ENCODE measurements at regions not wholly inside any gene's neighbourhood (a gene's known extent, or its start where the extent isn't known, plus 50 kb on each side); places are given as distances from the start of the nearest gene placed in this dataset.

- Histone ChIP-seq H3K9me3 (no peaks in the 10 kb centered on the region), H3K4me3 (no peak overlapping the region), H3K4me1 (peaks cover 0 to 24% (median 11%) of the 10 kb centered on the region in 4 donors), H3K27ac (replicated peaks in 1 of 4) (no peak overlapping the region), H3K27me3 (no peaks in the 10 kb centered on the region), H3K36me3 (no peaks in the 10 kb centered on the region)
- 96% methylated on average over 5 of the region's 5 CpGs for WGBS
- no peak for DNase-seq (ENCODE audit: extremely low spot score)
- intact Hi-C loops (cut with DNase I): no loop called here
- TF ChIP-seq EP300 (IDR thresholded peaks at IDR 0.05): no peak
- TF ChIP-seq CTCF (IDR thresholded peaks at IDR 0.05): no peak
- TF ChIP-seq POLR2AphosphoS5 (IDR thresholded peaks at IDR 0.05): no peak
- no peak for TF ChIP-seq POLR2A (IDR thresholded peaks at IDR 0.05; ENCODE audit: low read depth)
These were observed 80.8 kb upstream of the RAP1B start for GRCh38 chr12:68529869-68530268.

DNA sequence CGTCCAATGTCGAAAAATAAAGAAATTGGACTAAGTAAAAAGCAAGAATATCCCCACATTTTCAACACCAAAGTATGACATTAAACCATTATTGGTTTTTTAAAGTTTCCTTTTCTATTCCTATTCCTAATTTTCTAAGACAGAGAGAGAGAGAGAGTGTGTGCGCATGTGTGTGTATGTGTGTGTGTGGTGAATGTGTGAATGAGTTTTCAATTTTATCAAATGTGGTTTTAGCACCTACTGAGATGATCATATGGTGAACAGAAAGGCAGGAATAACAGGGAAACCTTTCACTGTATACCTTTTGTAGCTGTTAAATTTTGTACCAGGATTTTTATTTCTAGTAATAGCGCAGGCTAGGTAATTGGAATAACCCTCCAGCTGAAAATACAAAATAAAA is 80.4 kb upstream of the RAP1B start:
- no peaks in the 10 kb centered on the region for H3K27me3 ChIP-seq
- no peak for DNase-seq (ENCODE audit: extremely low spot score)
- H3K27ac ChIP-seq (replicated peaks in 1 of 4): peak overlapping the region in 2 of 4 donors; percentile 7 to 17
- intact Hi-C loops (cut with DNase I): no loop called here
- over 99% methylated on average over 4 of the region's 4 CpGs for WGBS
- peaks cover 0 to 24% (median 11%) of the 10 kb centered on the region in 4 donors for H3K4me1 ChIP-seq
- no peak overlapping the region for H3K4me3 ChIP-seq
- H3K9me3 ChIP-seq: no peaks in the 10 kb centered on the region
- TF ChIP-seq EP300 (IDR thresholded peaks at IDR 0.05): no peak
- TF ChIP-seq POLR2AphosphoS5 (IDR thresholded peaks at IDR 0.05): no peak
- no peak for TF ChIP-seq CTCF (IDR thresholded peaks at IDR 0.05)
- no peak for TF ChIP-seq POLR2A (IDR thresholded peaks at IDR 0.05; ENCODE audit: low read depth)
- H3K36me3 ChIP-seq: no peaks in the 10 kb centered on the region

DNA sequence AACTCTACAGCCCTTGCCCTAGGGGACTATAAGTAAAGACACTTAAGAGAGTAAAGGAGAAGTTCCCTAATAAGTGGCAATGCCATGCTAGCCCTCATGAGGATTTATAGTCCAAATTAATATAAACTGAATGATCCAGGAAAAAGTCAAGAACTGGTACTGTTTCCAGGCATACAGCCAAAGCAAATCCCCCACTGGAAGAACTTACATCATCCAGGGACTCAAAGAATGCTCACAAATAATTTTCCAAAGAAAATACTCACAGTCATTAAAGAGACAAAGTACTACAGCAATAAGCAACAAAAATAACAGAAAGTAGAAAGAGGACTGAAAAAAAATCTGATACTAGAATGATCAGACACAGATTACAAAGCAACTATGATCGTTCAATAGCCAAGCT is 79.7 kb upstream of the RAP1B start:
- DNase-seq (ENCODE audit: extremely low spot score): no peak
- Histone ChIP-seq H3K4me1 (peaks cover 0 to 24% (median 11%) of the 10 kb centered on the region in 4 donors), H3K4me3 (no peak overlapping the region), H3K27ac (replicated peaks in 1 of 4) (peak overlapping the region in 2 of 4 donors; percentile 7 to 17), H3K36me3 (no peaks in the 10 kb centered on the region), H3K9me3 (no peaks in the 10 kb centered on the region), H3K27me3 (no peaks in the 10 kb centered on the region)
- TF ChIP-seq POLR2A (IDR thresholded peaks at IDR 0.05; ENCODE audit: low read depth) (no peak), EP300 (IDR thresholded peaks at IDR 0.05) (no peak), CTCF (IDR thresholded peaks at IDR 0.05) (no peak), POLR2AphosphoS5 (IDR thresholded peaks at IDR 0.05) (no peak)
- intact Hi-C loops (cut with DNase I): no loop called here
- WGBS: 36% methylated on average over 1 of the region's 1 CpG

DNA sequence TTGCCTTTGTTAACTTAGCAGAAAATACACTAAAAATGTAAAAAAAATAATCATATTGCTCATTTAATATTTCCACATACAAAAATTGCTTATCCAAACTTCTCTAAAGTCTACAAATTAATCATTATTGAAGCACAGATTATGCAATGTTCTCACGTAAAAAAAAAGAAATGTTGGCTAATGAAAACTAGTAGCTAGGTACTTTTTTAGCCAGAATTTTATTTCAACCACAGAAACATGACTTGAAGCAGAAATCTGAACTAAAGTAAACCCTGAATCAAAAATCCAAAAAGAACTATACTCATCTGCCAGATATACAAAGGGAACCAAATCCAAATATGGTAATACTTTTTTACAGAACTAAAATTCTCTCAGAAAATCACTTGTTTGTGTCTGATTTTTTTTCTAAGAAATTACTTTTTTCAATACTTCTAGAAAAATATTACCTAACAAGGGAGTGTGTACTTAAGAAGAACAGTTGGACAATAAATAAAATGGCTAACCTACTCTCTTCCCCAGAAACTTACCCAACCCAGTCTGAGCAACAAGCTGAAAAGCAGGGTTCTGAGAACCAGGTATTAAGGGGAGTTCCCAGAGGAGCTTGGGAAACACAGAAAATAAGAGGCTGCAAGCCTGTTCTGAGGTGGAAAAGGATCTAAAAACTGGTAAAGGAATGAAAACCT is 78.4 kb upstream of the RAP1B start:
- 63% methylated on average over 1 of the region's 1 CpG for WGBS
- Histone ChIP-seq H3K27me3 (no peaks in the 10 kb centered on the region), H3K9me3 (no peaks in the 10 kb centered on the region), H3K4me3 (no peak overlapping the region), H3K27ac (replicated peaks in 1 of 4) (peak overlapping the region in 1 of 4 donors; percentile 39), H3K36me3 (no peaks in the 10 kb centered on the region), H3K4me1 (peaks cover 0 to 24% (median 11%) of the 10 kb centered on the region in 4 donors)
- no peak for TF ChIP-seq POLR2A (IDR thresholded peaks at IDR 0.05; ENCODE audit: low read depth)
- TF ChIP-seq POLR2AphosphoS5 (IDR thresholded peaks at IDR 0.05): no peak
- TF ChIP-seq CTCF (IDR thresholded peaks at IDR 0.05): no peak
- no peak for TF ChIP-seq EP300 (IDR thresholded peaks at IDR 0.05)
- DNase-seq (ENCODE audit: extremely low spot score): no peak
- intact Hi-C loops (cut with DNase I): no loop called here

GRCh38 chr12:68532887-68533248 is 77.8 kb upstream of the RAP1B start:
- Histone ChIP-seq H3K9me3 (no peaks in the 10 kb centered on the region), H3K36me3 (no peaks in the 10 kb centered on the region), H3K27ac (replicated peaks in 1 of 4) (peak overlapping the region in 1 of 4 donors; percentile 39), H3K27me3 (no peaks in the 10 kb centered on the region), H3K4me1 (peaks cover 0 to 24% (median 11%) of the 10 kb centered on the region in 4 donors), H3K4me3 (no peak overlapping the region)
- DNase-seq (ENCODE audit: extremely low spot score): no peak
- WGBS: 93% methylated on average over 2 of the region's 2 CpGs
- intact Hi-C loops (cut with DNase I): no loop called here
- TF ChIP-seq POLR2A (IDR thresholded peaks at IDR 0.05; ENCODE audit: low read depth): no peak
- TF ChIP-seq EP300 (IDR thresholded peaks at IDR 0.05): no peak
- no peak for TF ChIP-seq CTCF (IDR thresholded peaks at IDR 0.05)
- no peak for TF ChIP-seq POLR2AphosphoS5 (IDR thresholded peaks at IDR 0.05)
